ENCODE measurements at regions not wholly inside any gene's neighbourhood (a gene's known extent, or its start where the extent isn't known, plus 50 kb on each side); places are given as distances from the start of the nearest gene placed in this dataset.

- no peak overlapping the region for H3K4me3 ChIP-seq (ENCODE audit: extremely low read depth in 1 of 4, insufficient read depth in 2 of 4, low read depth in 3 of 4, low read length in 4 of 4)
- H2BK12ac ChIP-seq (ENCODE audit: low read depth, low read length), result no peak overlapping the region
- H3K79me2 ChIP-seq (ENCODE audit: control insufficient read depth in 1 of 2, insufficient read depth in 2 of 2, low read length in 2 of 2), result no peaks in the 10 kb centered on the region
- ChIA-PET POLR2A (ENCODE audit: partially characterized antibody) (no interaction called here), CTCF (ENCODE audit: partially characterized antibody) (interaction anchor here (5.0 kb wide), 1 partner anchor 11 kb away, joined by 24 read pairs; no protein-coding TSS in a partner anchor)
- H3K9me3 ChIP-seq (ENCODE audit: insufficient read depth in 2 of 2, low read depth in 1 of 2, low read length in 1 of 2), result no peaks in the 10 kb centered on the region
- no peak overlapping the region for H3K14ac ChIP-seq (ENCODE audit: insufficient read length)
- H2BK120ac ChIP-seq (replicated peaks; ENCODE audit: low read depth, low read length), result no peak overlapping the region
- H3K9ac ChIP-seq (replicated peaks in 1 of 4; ENCODE audit: extremely low read depth in 1 of 4, low read depth in 3 of 4, low read length in 3 of 4), result no peak overlapping the region
- H2BK20ac ChIP-seq (ENCODE audit: low read length), result no peak overlapping the region
- FAIRE-seq (no peak), DNase-seq (ENCODE audit: low read depth in 1 of 2, low spot score in 2 of 2) (no peak)
- no peak overlapping the region for H4K91ac ChIP-seq (replicated peaks; ENCODE audit: insufficient read length, low read length)
- no peak overlapping the region for H2BK5ac ChIP-seq (ENCODE audit: low read depth, low read length)
- H4K20me1 ChIP-seq (replicated peaks in 1 of 2; ENCODE audit: control insufficient read depth in 1 of 2, insufficient read depth in 2 of 2, low read length in 2 of 2), result no peaks in the 10 kb centered on the region
- no peak overlapping the region for H2AFZ ChIP-seq (ENCODE audit: low read length)
- no peaks in the 10 kb centered on the region for H3K23me2 ChIP-seq (ENCODE audit: low read depth, low read length)
- no peak overlapping the region for H3K18ac ChIP-seq (ENCODE audit: extremely low read depth, low read length)
- TF ChIP-seq MAFK (IDR thresholded peaks at IDR 0.05; ENCODE audit: low read depth, low read length) (no peak), KDM5A (IDR thresholded peaks at IDR 0.05; ENCODE audit: low read length) (no peak), CHD2 (IDR thresholded peaks at IDR 0.05; ENCODE audit: low read length) (no peak), POLR2AphosphoS5 (IDR thresholded peaks at IDR 0.05; ENCODE audit: low read depth, low read length) (no peak)
- no peak overlapping the region for H2AK5ac ChIP-seq (ENCODE audit: low read depth, low read length)
- no peak overlapping the region for H4K5ac ChIP-seq (ENCODE audit: insufficient read length, low read depth, low read length)
- H3K27ac ChIP-seq (ENCODE audit: low read depth, low read length), result no peak overlapping the region
- no peaks in the 10 kb centered on the region for H3K79me1 ChIP-seq (ENCODE audit: low read depth, low read length)
- no peak overlapping the region for H3K4ac ChIP-seq (replicated peaks; ENCODE audit: insufficient read length, low read depth, low read length)
- no peaks in the 10 kb centered on the region for H3K4me1 ChIP-seq (replicated peaks in 1 of 4; ENCODE audit: control insufficient read depth in 3 of 4, insufficient read depth in 4 of 4, low read length in 3 of 4)
- no peak overlapping the region for H4K8ac ChIP-seq (ENCODE audit: extremely low read depth, insufficient read depth, low read length)
- WGBS, 2 experiments (ENCODE audit: extremely low coverage in 1 of 2, insufficient coverage in 1 of 2, insufficient read length in 1 of 2, insufficient replicate concordance in 2 of 2, low coverage in 1 of 2, low lambda C conversion rate in 2 of 2, missing lambda C conversion rate in 1 of 2), result 92% methylated on average over 2 of the region's 2 CpGs; no CpG with 5 or more reads in 1 of the 2 experiments
- no peak overlapping the region for H2BK15ac ChIP-seq (ENCODE audit: low read length)
- no peak overlapping the region for H3K23ac ChIP-seq (ENCODE audit: insufficient read length)
- H3K27me3 ChIP-seq (replicated peaks in 1 of 4; ENCODE audit: control insufficient read depth in 3 of 4, extremely low read depth in 1 of 4, insufficient read depth in 3 of 4, low read length in 3 of 4), result no peaks in the 10 kb centered on the region
- H3K36me3 ChIP-seq (ENCODE audit: control insufficient read depth in 2 of 4, insufficient read depth in 4 of 4, low read length in 3 of 4), result no peaks in the 10 kb centered on the region
- no peak overlapping the region for H3K56ac ChIP-seq (replicated peaks; ENCODE audit: insufficient read length, low read depth, low read length)
- no peak overlapping the region for H3K4me2 ChIP-seq (ENCODE audit: insufficient read depth in 1 of 2, low read depth in 2 of 2, low read length in 2 of 2)
These were observed 2358.0 kb downstream of the PCDH7 start for GRCh38 chr4:33078145-33078544.
